GM06990 (cell line): ENCODE measurements at regions not wholly inside any gene's neighbourhood (a gene's known extent, or its start where the extent isn't known, plus 50 kb on each side); places are given as distances from the start of the nearest gene placed in this dataset.

Experiments
- DNase-seq: peaks from one replicate; pipeline ENCODE4 v3.0.0-alpha.2; 2011; ENCODE audit not compliant: insufficient read length; ENCODE audit errors: extremely low read depth
- H3K27me3 ChIP-seq: replicated peaks from 2 replicates; pipeline ENCODE4 v1.6.0; 2011; ENCODE audit warnings: low read length; ENCODE audit not compliant: control insufficient read depth, insufficient read depth
- H3K36me3 ChIP-seq: 2 replicates; pipeline ENCODE4 v1.5.1; 2011; ENCODE audit warnings: low read length; ENCODE audit not compliant: control insufficient read depth, insufficient read depth
- H3K4me3 ChIP-seq: replicated peaks from 2 replicates; pipeline ENCODE4 v1.5.1; 2011; ENCODE audit warnings: low read depth, mild to moderate bottlenecking, control low read depth, low read length
- TF ChIP-seq, protein P1 (sequence below): IDR thresholded peaks from 2 replicates; pipeline ENCODE4 v1.5.1; 2011; ENCODE audit warnings: low read length, control low read depth, mild to moderate bottlenecking, inconsistent platforms; ENCODE audit not compliant: insufficient read depth, poor library complexity, severe bottlenecking

DNA sequence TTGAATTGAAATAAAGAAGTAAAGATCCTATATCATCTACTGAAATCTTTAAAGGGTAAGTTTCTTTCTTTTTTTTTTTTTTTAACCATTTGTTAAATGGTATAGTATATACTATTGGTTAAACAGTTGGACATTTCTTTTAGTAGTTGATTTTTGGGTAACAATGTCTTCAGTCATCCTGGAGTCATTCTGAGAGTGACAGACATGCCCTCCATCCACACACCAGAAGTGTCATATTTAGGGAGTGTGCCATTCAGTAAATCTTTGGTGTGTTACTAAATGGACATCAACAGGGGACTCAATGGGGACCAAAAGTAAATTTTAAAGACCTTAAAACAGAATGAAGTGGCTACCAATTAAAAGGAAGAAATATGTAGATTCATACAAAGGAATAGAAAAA is 50.8 kb upstream of the SLC39A10 start:
- H3K4me3 ChIP-seq = no peak overlapping the region
- DNase-seq = no peak

DNA sequence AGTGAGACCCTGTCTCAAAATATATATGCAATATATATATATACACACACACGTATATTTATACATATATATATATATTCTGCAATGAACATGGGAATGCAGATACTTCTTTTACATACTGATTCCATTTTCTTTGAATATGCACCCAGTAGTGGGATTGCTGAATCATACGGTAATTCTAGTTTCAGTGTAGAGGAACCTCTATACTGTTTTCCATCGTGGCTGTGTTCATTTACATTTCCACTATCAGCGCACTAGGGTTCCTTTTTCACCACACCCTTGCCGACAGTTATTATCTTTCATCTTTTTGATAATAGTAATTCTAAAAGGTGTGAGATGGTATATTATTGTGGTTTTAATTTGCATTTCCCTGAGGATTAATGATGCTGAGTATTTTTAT is 52.3 kb upstream of the SLC39A10 start:
- no peaks in the 10 kb centered on the region for H3K27me3 ChIP-seq
- DNase-seq = no peak
- TF ChIP-seq, protein P1, sequence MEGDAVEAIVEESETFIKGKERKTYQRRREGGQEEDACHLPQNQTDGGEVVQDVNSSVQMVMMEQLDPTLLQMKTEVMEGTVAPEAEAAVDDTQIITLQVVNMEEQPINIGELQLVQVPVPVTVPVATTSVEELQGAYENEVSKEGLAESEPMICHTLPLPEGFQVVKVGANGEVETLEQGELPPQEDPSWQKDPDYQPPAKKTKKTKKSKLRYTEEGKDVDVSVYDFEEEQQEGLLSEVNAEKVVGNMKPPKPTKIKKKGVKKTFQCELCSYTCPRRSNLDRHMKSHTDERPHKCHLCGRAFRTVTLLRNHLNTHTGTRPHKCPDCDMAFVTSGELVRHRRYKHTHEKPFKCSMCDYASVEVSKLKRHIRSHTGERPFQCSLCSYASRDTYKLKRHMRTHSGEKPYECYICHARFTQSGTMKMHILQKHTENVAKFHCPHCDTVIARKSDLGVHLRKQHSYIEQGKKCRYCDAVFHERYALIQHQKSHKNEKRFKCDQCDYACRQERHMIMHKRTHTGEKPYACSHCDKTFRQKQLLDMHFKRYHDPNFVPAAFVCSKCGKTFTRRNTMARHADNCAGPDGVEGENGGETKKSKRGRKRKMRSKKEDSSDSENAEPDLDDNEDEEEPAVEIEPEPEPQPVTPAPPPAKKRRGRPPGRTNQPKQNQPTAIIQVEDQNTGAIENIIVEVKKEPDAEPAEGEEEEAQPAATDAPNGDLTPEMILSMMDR = no peak
- H3K36me3 ChIP-seq = no peaks in the 10 kb centered on the region
- no peak overlapping the region for H3K4me3 ChIP-seq

More for the DNA sequence above, 50.8 kb upstream of the SLC39A10 start:
- H3K27me3 ChIP-seq = no peaks in the 10 kb centered on the region
- no peaks in the 10 kb centered on the region for H3K36me3 ChIP-seq
- TF ChIP-seq, protein P1 = no peak

DNA sequence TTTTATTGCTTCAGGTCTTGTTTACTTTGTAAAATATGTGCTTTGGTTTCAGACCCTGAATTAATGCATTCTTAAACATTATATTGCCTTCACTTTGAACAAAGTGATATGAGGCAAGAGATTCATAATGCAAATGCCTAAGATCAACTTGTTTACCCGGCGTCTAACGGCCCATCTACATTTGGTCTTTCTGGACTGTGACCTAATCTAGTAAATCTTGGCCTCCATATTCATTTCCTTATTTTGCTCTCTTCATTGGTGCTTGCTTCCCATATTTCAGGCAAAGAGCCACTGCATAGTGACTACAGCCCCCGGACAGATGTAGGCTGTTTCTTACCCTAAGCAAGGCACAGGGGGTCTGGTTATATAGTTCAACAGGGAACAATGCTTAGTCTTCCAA is 53.0 kb upstream of the SLC39A10 start:
- TF ChIP-seq, protein P1 = no peak
- Histone ChIP-seq H3K27me3 (no peaks in the 10 kb centered on the region), H3K36me3 (no peaks in the 10 kb centered on the region), H3K4me3 (no peak overlapping the region)
- no peak for DNase-seq

DNA sequence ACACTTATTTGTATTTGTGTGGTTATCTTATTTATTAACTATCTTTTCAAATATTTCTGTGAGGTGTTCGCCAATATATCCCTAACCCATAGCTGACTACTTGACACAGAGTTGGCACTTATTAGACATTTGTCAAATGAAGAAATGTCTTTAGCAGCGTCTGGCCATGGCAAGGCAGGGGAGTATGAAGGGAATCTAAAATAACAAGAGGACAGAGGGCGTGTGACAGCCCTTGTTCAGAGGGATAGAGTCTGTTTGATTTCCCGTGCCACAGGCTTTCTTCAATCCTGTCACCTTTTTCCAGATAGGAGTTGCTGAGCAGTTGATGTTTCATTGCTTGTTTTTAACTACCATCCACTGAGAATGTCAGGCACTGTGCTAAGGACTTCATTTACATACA is 53.6 kb upstream of the SLC39A10 start:
- H3K36me3 ChIP-seq = no peaks in the 10 kb centered on the region
- H3K27me3 ChIP-seq = no peaks in the 10 kb centered on the region
- H3K4me3 ChIP-seq = no peak overlapping the region
- no peak for DNase-seq
- TF ChIP-seq, protein P1 = no peak

DNA sequence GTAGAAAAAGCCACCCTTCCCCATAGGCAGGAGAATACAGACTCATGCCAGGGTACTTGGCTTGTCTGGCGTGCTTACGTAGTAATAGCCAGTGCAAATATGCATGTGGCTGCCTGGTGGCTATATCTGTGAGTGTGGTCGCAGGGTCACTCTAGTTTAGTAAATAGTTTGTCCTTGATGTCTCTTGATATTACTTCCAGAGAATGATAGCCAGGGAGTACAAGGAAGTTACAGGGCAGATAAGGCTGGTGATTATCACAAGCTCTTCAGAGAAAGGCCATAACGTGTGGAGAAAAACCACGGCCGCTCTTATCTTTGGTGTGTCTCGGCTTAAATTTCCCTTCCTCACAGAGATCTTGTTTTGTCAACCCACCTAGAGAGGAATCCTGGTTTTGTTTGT is 54.3 kb upstream of the SLC39A10 start:
- Histone ChIP-seq H3K36me3 (no peaks in the 10 kb centered on the region), H3K27me3 (no peaks in the 10 kb centered on the region), H3K4me3 (no peak overlapping the region)
- DNase-seq = no peak
- TF ChIP-seq, protein P1 = no peak

DNA sequence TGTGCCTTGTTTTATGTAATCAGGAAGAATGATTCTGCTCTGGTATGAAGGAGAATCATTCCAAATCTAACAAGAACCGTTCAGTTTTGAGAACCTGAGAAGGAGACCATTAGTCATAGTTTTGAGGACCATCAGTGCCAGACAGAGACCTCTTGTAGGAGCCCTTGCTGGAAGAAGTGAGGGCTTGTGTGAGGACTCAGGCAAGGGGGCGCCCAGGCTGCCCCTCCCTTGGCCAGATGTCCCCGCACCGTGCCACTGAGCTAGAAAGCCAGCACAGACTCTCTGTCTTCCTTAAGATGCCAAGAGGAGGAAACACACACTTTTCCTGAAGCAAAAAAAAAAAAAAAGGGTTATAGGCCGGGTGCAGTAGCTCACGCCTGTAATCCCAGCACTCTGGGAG is 55.7 kb upstream of the SLC39A10 start:
- no peak for DNase-seq
- TF ChIP-seq, protein P1 = no peak
- Histone ChIP-seq H3K4me3 (no peak overlapping the region), H3K36me3 (no peaks in the 10 kb centered on the region), H3K27me3 (no peaks in the 10 kb centered on the region)
